GM12891 (cell line): ENCODE measurements at regions not wholly inside any gene's neighbourhood (a gene's known extent, or its start where the extent isn't known, plus 50 kb on each side); places are given as distances from the start of the nearest gene placed in this dataset.

Experiments used
- DNase-seq: peaks from one replicate; pipeline ENCODE4 v3.0.0; 2011; ENCODE audit warnings: low spot score; ENCODE audit not compliant: insufficient read length
- FAIRE-seq: peaks from 2 replicates; lab custom pipeline; 2011; peaks lifted over from hg19 to GRCh38; lab: Jason Lieb, UNC
- PAX5 ChIP-seq: IDR thresholded peaks from 2 replicates; pipeline ENCODE4 v1.6.1; 2011; ENCODE audit warnings: low read length, moderate library complexity, mild to moderate bottlenecking; ENCODE audit not compliant: insufficient read depth, severe bottlenecking
- POLR2A ChIP-seq: IDR thresholded peaks from 2 replicates; pipeline ENCODE4 v1.6.1; 2011; ENCODE audit warnings: low read depth, low read length, control low read depth
- POLR2AphosphoS5 ChIP-seq: IDR thresholded peaks from 2 replicates; pipeline ENCODE4 v1.6.1; 2011; ENCODE audit warnings: low read depth, low read length, control low read depth
- POU2F2 ChIP-seq: IDR thresholded peaks from 2 replicates; pipeline ENCODE4 v1.6.1; 2011; ENCODE audit warnings: low read depth, mild to moderate bottlenecking, control low read depth, low read length, moderate library complexity
- SPI1 ChIP-seq: IDR thresholded peaks from 2 replicates; pipeline ENCODE4 v1.6.1; 2011; ENCODE audit warnings: low read depth, low read length, control low read depth
- TAF1 ChIP-seq: IDR thresholded peaks from 2 replicates; pipeline ENCODE4 v1.6.1; 2011; ENCODE audit warnings: low read depth, low read length, control low read depth

DNA sequence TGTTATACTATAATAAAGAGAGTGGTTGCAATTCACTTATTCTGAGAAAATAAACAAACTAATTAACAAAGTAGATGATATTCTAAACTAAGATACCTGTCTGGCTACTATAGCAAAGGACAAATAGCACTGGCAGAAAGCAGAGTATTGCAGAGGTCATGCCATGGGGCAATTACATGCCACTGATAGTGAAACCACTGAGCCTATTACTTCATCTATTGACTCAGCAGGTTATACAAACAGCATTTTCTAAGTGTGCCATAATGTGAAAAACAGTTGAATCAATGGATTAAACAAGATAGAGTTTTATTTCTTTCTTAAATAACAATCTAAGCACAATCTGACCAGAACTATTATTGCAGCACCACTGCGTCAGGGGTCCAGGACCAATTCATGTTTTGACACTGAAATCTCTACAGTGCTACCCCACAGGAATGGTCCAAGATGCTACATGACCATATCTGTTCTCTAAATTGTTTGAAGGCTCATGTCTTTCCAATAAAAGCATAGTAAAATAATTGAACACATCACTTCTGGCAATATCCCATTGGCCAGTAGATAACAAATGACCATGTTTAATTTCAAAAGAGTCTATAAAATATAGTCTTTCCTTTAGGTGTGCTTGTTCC is 389.5 kb upstream of the GRID2 start:
- TF ChIP-seq SPI1 = no peak
- TF ChIP-seq POLR2AphosphoS5 = no peak
- TF ChIP-seq PAX5 = no peak
- no peak for TF ChIP-seq TAF1
- TF ChIP-seq POU2F2 = no peak
- no peak for TF ChIP-seq POLR2A
- FAIRE-seq (no peak), DNase-seq (no peak)

DNA sequence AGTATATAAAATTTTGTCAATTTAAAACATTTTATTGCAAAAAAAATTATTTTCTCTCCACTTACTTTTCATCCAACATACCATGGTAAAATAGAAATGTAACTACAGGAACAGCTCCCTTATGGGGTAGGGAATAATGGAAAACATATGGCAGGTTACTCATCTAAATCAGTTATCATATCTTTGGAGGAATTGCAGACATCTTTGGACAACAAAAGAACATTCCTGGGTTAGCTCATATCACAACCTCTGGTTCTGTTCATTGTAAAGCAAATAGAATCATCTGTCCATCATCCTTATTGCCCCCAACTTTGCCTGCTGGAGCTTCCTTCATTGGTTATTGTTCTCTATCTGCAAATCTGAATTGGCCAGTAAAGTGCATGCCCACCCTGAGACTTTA is 387.5 kb upstream of the GRID2 start:
- TF ChIP-seq SPI1 = no peak
- no peak for TF ChIP-seq POU2F2
- no peak for TF ChIP-seq PAX5
- TF ChIP-seq TAF1 = no peak
- TF ChIP-seq POLR2A = no peak
- no peak for TF ChIP-seq POLR2AphosphoS5
- DNase-seq (no peak), FAIRE-seq (no peak)

DNA sequence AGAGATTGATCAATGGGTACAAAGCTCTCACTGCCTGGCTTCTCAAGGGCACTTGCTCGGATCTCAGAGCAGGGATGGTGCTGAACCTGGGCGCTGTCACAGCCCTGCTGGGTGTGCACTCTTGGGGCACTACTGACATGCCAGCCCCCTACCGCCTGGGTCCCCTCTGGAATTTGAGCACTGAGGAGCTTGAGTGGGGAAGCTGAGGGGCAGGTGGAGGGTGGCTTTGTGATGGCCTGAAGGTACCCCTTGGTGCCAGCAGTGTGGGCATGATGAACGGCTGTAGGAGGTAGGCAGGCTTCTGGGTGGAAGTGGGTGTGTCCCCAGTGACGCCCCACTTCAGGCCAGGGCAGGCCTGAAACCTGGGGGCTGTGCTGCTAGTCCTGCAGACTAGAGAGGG is 379.1 kb upstream of the GRID2 start:
- FAIRE-seq = no peak
- no peak for DNase-seq

DNA sequence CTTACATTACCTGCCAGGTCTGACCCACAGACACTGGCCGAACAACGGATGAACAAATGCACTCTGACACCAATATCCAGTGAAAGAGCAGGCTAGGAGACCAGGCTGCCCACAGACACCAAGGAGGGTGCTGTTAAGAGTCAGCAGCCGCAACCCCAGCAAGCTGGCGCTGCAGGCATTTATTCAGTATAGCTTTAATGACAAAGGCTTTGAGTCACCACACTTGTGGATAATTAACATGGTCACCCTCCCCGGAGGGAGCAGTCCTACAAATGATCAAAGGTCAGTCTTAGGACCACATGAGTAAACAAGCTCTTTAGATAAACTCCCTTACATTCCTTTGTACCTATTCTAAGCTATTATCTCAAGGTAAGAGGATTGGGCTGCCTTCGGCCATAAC is 368.5 kb upstream of the GRID2 start:
- TF ChIP-seq TAF1 (no peak), PAX5 (no peak), SPI1 (no peak), POU2F2 (no peak), POLR2AphosphoS5 (no peak)
- no peak for FAIRE-seq
- no peak for DNase-seq

More for the DNA sequence above, 379.1 kb upstream of the GRID2 start:
- TF ChIP-seq TAF1 (no peak), POLR2AphosphoS5 (no peak), SPI1 (no peak), POU2F2 (no peak), PAX5 (no peak), POLR2A (no peak)

DNA sequence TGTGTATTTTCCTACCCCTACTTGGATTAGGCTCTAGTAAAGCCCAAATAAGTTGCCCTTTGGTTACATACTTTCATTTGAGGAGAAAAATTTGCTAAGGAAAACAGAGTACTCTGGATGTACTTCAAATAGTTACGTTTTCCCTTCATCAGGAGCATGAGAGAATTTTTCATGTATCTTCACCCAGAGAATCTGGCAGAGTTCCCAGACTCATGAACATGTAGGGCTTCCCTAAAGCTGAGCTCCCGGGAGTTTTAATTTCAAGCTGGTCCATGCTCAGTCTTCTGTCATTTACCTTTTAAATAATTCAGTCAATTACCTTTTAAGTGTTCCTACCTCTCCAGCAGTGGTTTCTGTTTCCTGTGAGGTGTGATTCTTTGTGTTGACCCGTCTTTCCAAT is 367.5 kb upstream of the GRID2 start:
- TF ChIP-seq PAX5 = no peak
- TF ChIP-seq TAF1 = no peak
- TF ChIP-seq SPI1 = no peak
- no peak for TF ChIP-seq POU2F2
- TF ChIP-seq POLR2AphosphoS5 = no peak
- no peak for TF ChIP-seq POLR2A
- FAIRE-seq (no peak), DNase-seq (no peak)

DNA sequence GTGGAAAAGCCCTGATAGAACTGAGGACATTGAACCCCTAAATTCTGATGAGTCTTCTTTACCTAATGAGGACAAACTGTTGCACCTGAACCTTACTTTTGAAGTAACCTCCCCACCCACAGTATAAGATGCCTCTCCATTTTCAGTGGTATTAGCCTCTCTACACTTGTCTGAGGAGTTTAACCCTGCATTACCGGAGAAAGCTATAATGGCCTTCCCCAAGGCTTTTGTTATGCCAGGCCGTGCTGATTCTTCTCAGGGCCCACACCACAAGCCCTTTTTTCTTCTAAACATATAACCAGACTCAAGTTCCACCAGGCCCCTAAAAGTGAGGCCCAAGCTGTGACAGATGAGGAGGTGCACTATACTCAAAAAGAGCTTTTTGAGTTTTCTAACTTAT is 345.8 kb upstream of the GRID2 start:
- DNase-seq (no peak), FAIRE-seq (no peak)
- TF ChIP-seq PAX5 (no peak), TAF1 (no peak), POLR2AphosphoS5 (no peak), SPI1 (no peak), POU2F2 (no peak), POLR2A (no peak)

DNA sequence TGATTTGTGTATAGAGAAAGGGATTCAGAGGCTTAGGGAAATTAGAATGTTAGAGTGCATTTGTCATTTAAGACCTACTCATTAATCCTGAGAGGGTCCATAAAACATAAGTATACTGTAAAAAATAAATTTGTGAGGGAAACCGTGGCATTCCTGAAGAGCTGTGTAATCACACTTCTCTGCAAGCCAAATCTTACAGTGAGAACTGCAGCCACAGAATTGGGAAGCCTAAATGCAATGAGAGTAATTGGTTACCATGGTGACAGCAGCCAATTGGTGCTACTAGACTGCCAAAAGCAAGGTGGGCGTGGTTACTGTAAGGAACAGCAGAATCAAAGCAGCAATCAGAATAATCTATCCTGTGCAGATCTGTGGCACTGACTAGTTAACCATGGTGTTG is 345.2 kb upstream of the GRID2 start:
- no peak for FAIRE-seq
- no peak for TF ChIP-seq TAF1
- no peak for TF ChIP-seq SPI1
- TF ChIP-seq PAX5 = no peak
- TF ChIP-seq POLR2AphosphoS5 = no peak
- TF ChIP-seq POLR2A = no peak
- TF ChIP-seq POU2F2 = no peak
- no peak for DNase-seq

DNA sequence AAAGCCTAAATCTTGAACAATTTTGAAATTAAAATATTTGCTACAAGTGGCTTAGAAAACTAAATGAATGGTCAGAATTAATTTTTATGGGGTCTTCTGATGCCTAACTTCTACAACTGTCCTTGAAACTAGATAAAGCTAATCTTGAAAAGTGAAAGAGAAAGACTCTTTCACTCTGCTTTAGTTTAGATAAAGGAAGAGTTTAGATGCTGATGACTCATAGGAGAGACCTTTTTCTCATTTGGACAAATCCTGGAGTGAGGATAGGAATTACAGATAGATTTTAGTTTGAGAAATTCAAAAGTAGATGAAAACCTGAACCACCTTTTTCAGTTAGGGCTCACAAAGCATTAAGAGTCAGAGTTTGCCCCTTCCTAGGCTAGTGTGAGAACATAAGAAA is 342.3 kb upstream of the GRID2 start:
- DNase-seq (no peak), FAIRE-seq (no peak)
- no peak for TF ChIP-seq TAF1
- no peak for TF ChIP-seq SPI1
- TF ChIP-seq POU2F2 = no peak
- no peak for TF ChIP-seq PAX5
- TF ChIP-seq POLR2A = no peak
- TF ChIP-seq POLR2AphosphoS5 = no peak

DNA sequence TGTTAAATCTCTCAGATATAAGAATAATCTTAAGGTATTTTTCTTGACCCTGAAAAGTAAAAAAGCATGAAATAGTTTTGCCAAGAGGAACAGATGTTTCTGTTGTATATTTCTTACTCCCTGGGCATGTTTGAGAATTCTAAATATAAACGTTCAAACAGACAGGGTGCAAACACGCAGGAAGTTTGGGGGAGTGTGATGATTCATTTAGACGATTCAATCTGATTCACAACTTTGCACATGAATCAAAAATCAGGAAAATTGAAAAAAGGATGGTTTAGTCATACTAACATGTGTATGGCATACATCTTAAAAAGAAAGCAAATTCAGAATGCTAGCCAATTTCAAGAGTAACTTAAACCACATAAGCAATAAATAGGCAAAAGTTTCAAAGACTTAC is 340.3 kb upstream of the GRID2 start:
- FAIRE-seq = no peak
- no peak for TF ChIP-seq SPI1
- TF ChIP-seq TAF1 = no peak

DNA sequence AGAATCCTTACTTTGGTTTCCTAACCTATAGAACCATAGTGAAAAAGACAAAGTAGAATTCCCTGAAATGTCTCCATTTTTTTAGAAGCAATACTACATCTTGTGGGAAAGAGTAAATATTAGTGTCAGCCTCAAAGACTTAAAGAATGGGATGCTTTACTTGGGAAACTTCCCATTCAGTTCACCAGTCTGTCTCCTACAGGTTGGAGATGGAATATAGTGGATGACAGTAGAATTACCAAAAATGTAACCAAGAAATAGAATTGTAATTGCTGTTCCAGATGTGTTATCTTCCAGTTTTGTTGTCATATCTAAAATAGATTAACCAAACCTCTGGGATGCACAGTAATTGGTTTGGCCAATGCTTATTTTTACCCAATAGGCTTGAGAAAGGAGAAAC is 338.6 kb upstream of the GRID2 start:
- TF ChIP-seq TAF1 (no peak), POLR2AphosphoS5 (no peak), PAX5 (no peak), SPI1 (no peak), POU2F2 (no peak), POLR2A (no peak)
- no peak for FAIRE-seq
- DNase-seq = no peak

More for the DNA sequence above, 340.3 kb upstream of the GRID2 start:
- no peak for DNase-seq
